Ascending aorta (tissue), 2 donors: ENCODE measurements at regions not wholly inside any gene's neighbourhood (a gene's known extent, or its start where the extent isn't known, plus 50 kb on each side); places are given as distances from the start of the nearest gene placed in this dataset.

Source experiments
- DNase-seq, 2 donors: peaks; one replicate each; pipeline ENCODE4 v3.0.0-alpha.2; 2019; ENCODE audit warnings: low spot score in 2 of 2
- H3K27ac ChIP-seq, 2 donors: fragments of 200-600 bp; sonication (generic); one replicate each; pipeline ENCODE4 v1.5.1; 2016 to 2017; ENCODE audit warnings: mild to moderate bottlenecking in 1 of 2
- H3K27me3 ChIP-seq: fragments of 200-600 bp; sonication (generic); one replicate; pipeline ENCODE4 v1.5.1; 2017
- H3K36me3 ChIP-seq, 2 donors: fragments of 200-600 bp; sonication (generic); one replicate each; pipeline ENCODE4 v1.5.1; 2016
- H3K4me1 ChIP-seq, 2 donors: fragments of 200-600 bp; sonication (generic); one replicate each; pipeline ENCODE4 v1.5.1; 2016 to 2017; ENCODE audit warnings: mild to moderate bottlenecking in 1 of 2
- H3K4me3 ChIP-seq, 2 donors: fragments of 200-600 bp; sonication (generic); one replicate each; pipeline ENCODE4 v1.5.1; 2016 to 2017; ENCODE audit warnings: mild to moderate bottlenecking in 1 of 2
- H3K9me3 ChIP-seq, 2 donors: fragments of 200-600 bp; sonication (generic); one replicate each; pipeline ENCODE4 v1.5.1; 2016
- intact Hi-C: fragments of 100-400 bp; cut with DNase I; formaldehyde crosslinking; loops from one replicate; pipeline ENCODE4 v1.15.1; 2023
- TF ChIP-seq, protein P1 (sequence below), 3 experiments: fragments of 200-600 bp in 2 of 3; fragments of 450-650 bp in 1 of 3; sonication (generic) in 2 of 3; IDR thresholded peaks; one replicate each; pipeline ENCODE4 v1.5.1; 2016 to 2019; ENCODE audit warnings: antibody characterized with exemption in 3 of 3, mild to moderate bottlenecking in 1 of 3, moderate library complexity in 1 of 3

GRCh38 chr12:74481078-74481477 is 56.6 kb upstream of the ATXN7L3B start:
- intact Hi-C loops: no loop called here
- Histone ChIP-seq H3K4me3 (no peak overlapping the region), H3K4me1 (no peaks in the 10 kb centered on the region), H3K9me3 (no peaks in the 10 kb centered on the region), H3K27ac (no peak overlapping the region), H3K27me3 (no peaks in the 10 kb centered on the region), H3K36me3 (no peaks in the 10 kb centered on the region)
- TF ChIP-seq, protein P1, sequence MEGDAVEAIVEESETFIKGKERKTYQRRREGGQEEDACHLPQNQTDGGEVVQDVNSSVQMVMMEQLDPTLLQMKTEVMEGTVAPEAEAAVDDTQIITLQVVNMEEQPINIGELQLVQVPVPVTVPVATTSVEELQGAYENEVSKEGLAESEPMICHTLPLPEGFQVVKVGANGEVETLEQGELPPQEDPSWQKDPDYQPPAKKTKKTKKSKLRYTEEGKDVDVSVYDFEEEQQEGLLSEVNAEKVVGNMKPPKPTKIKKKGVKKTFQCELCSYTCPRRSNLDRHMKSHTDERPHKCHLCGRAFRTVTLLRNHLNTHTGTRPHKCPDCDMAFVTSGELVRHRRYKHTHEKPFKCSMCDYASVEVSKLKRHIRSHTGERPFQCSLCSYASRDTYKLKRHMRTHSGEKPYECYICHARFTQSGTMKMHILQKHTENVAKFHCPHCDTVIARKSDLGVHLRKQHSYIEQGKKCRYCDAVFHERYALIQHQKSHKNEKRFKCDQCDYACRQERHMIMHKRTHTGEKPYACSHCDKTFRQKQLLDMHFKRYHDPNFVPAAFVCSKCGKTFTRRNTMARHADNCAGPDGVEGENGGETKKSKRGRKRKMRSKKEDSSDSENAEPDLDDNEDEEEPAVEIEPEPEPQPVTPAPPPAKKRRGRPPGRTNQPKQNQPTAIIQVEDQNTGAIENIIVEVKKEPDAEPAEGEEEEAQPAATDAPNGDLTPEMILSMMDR (IDR thresholded peaks at IDR 0.05): no peak
- DNase-seq: no peak

DNA sequence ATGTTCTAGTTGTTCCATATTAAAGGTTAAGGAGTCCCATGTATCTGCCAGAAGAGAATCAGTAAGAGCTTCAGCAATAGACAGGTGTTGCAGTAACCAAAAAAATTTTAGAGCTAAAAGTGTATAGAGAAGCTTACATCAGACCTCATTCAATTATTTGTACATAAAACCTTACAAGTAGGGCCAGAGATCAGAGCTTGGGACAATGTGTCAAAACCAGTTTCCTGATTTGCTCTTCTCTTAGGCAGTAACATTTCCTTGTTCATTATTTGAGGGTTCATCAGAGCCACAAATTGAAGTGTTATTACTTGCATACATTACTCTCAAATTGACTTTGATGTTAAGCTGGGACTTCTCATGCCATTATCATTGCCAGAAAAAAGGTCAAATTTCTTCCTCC is 55.5 kb upstream of the ATXN7L3B start:
- intact Hi-C loops: no loop called here
- TF ChIP-seq, protein P1 (IDR thresholded peaks at IDR 0.05): no peak
- Histone ChIP-seq H3K4me3 (no peak overlapping the region), H3K36me3 (no peaks in the 10 kb centered on the region), H3K4me1 (no peaks in the 10 kb centered on the region), H3K9me3 (no peaks in the 10 kb centered on the region), H3K27me3 (no peaks in the 10 kb centered on the region), H3K27ac (no peak overlapping the region)
- no peak for DNase-seq

GRCh38 chr12:74483057-74483456 is 54.6 kb upstream of the ATXN7L3B start:
- no peaks in the 10 kb centered on the region for H3K36me3 ChIP-seq
- DNase-seq: no peak
- no peaks in the 10 kb centered on the region for H3K27me3 ChIP-seq
- H3K4me1 ChIP-seq: no peaks in the 10 kb centered on the region
- intact Hi-C loops: no loop called here
- H3K9me3 ChIP-seq: no peaks in the 10 kb centered on the region
- H3K4me3 ChIP-seq: no peak overlapping the region
- TF ChIP-seq, protein P1 (IDR thresholded peaks at IDR 0.05): no peak
- no peak overlapping the region for H3K27ac ChIP-seq
